ENCODE measurements at regions not wholly inside any gene's neighbourhood (a gene's known extent, or its start where the extent isn't known, plus 50 kb on each side); places are given as distances from the start of the nearest gene placed in this dataset.

GRCh38 chr3:81968658-81969057, 207.2 kb upstream of the GBE1 start:
- DNase-seq (ENCODE audit: low read depth), result no peak

- DNase-seq (ENCODE audit: low read depth), result no peak
Observed at GRCh38 chr3:81967393-81967792, 205.9 kb upstream of the GBE1 start.

GRCh38 chr3:81965696-81966095, 204.3 kb upstream of the GBE1 start:
- DNase-seq (ENCODE audit: low read depth), result no peak

- DNase-seq (ENCODE audit: low read depth), result no peak
Observed at GRCh38 chr3:81962396-81962795, 201.0 kb upstream of the GBE1 start.

GRCh38 chr3:81958972-81959640, 197.7 kb upstream of the GBE1 start:
- DNase-seq (ENCODE audit: low read depth), result no peak

- DNase-seq (ENCODE audit: low read depth), result no peak
Observed at GRCh38 chr3:81955878-81956277, 194.4 kb upstream of the GBE1 start.

GRCh38 chr3:81953111-81953510, 191.7 kb upstream of the GBE1 start:
- DNase-seq (ENCODE audit: low read depth), result no peak

GRCh38 chr3:81952141-81952540, 190.7 kb upstream of the GBE1 start:
- no peak for DNase-seq (ENCODE audit: low read depth)

- DNase-seq (ENCODE audit: low read depth), result no peak
Observed at GRCh38 chr3:81951636-81952035, 190.2 kb upstream of the GBE1 start.

- no peak for DNase-seq (ENCODE audit: low read depth)
Observed at GRCh38 chr3:81951106-81951505, 189.7 kb upstream of the GBE1 start.

- no peak for DNase-seq (ENCODE audit: low read depth)
Observed at GRCh38 chr3:81947359-81947758, 185.9 kb upstream of the GBE1 start.

- DNase-seq (ENCODE audit: low read depth), result no peak
Observed at GRCh38 chr3:81938681-81939080, 177.2 kb upstream of the GBE1 start.

- DNase-seq (ENCODE audit: low read depth), result no peak
Observed at GRCh38 chr3:81936817-81937216, 175.4 kb upstream of the GBE1 start.

- DNase-seq (ENCODE audit: low read depth), result no peak
Observed at GRCh38 chr3:81932681-81933080, 171.2 kb upstream of the GBE1 start.

GRCh38 chr3:81931265-81932251, 170.1 kb upstream of the GBE1 start:
- DNase-seq (ENCODE audit: low read depth), result no peak

- DNase-seq (ENCODE audit: low read depth), result no peak
Observed at GRCh38 chr3:81929697-81930096, 168.3 kb upstream of the GBE1 start.

GRCh38 chr3:81927811-81928210, 166.4 kb upstream of the GBE1 start:
- no peak for DNase-seq (ENCODE audit: low read depth)

GRCh38 chr3:81925385-81925784, 163.9 kb upstream of the GBE1 start:
- no peak for DNase-seq (ENCODE audit: low read depth)

GRCh38 chr3:81923038-81923437, 161.6 kb upstream of the GBE1 start:
- no peak for DNase-seq (ENCODE audit: low read depth)

- no peak for DNase-seq (ENCODE audit: low read depth)
Observed at GRCh38 chr3:81922404-81922803, 161.0 kb upstream of the GBE1 start.

GRCh38 chr3:81920816-81921215, 159.4 kb upstream of the GBE1 start:
- no peak for DNase-seq (ENCODE audit: low read depth)

- no peak for DNase-seq (ENCODE audit: low read depth)
Observed at GRCh38 chr3:81916890-81917289, 155.4 kb upstream of the GBE1 start.

GRCh38 chr3:81913886-81914663, 152.6 kb upstream of the GBE1 start:
- DNase-seq (ENCODE audit: low read depth), result no peak

Measured in activated gamma-delta T cell treated with anti-CD3 and anti-CD28 coated beads, Interleukin-2, amount 50 U/mL, for 16 hours (primary cell).